GM18499 (cell line): ENCODE measurements at regions not wholly inside any gene's neighbourhood (a gene's known extent, or its start where the extent isn't known, plus 50 kb on each side); places are given as distances from the start of the nearest gene placed in this dataset.
A peak's percentile ranks its signal among the peaks of the same experiment; 100 is the strongest.

ENCODE experiments used
- ATAC-seq: cut with Tn5 transposase; IDR thresholded peaks from one replicate; pipeline ENCODE4 v1.9.1; 2021; ENCODE audit warnings: moderate number of reproducible peaks; ENCODE audit not compliant: insufficient read depth, unreplicated experiment

DNA sequence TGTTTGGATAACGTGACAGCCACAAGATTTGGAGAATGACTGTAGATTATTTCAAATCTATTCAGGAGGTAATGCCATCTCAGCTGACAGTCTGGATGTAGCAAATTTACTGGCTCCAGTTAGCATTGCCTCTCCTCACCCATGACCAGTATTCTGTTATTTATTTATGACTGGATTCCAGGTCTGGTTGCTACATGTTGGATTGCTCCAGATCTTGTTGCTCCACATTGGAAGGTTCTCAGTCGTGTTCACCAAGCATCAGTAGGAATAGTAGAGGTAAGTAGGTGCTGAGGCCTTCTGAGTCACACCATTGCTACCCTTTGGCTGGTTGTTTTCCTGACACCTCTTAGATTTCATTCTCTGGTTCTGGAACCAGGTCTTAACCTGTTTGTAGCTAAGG, 69.5 kb upstream of the ELOVL5 start:
- no peak for ATAC-seq

DNA sequence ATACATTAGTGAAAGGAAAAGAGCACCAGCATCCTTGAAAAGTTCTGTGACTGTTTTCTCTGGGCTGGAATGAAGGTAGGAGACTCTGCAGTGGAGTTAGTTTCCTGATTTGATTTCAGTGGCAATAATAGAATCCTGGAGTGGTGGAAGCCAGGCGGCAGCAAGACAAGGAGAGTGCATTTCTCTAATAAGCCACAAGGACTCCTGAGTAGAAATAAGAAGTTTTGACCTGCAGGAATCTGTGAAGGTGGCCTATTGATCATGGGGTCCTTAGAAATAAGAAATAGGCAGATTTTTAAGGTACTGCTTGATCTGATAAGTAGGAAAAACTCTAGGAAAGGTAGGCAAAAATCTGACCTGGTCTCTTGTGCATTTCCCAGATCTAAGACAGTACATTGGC, 68.4 kb upstream of the ELOVL5 start:
- ATAC-seq, result no peak

DNA sequence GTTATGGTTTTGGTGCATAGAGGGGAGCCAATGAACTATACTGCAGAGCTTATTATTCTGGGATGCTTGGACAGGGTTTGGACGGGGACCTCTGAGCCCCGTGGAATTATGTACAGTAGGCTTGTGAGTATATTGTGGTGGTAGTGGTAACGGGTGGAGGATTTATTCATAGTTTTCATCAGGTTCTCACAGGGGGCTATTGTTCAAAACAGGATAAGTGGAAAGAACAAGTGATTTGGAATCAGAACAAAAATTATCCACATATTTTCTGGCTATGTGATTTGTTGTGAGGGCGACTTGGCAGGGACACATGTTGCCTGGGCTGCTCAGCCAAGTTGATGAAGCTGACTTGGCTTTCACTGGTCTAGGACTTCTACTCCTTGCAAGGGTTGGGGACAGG, 64.6 kb upstream of the ELOVL5 start:
- ATAC-seq, result no peak

- ATAC-seq, result no peak
Measured at GRCh38 chr6:53412751-53413150, 64.0 kb upstream of the ELOVL5 start.

- ATAC-seq, result no peak
Measured at GRCh38 chr6:53412021-53412715, 63.4 kb upstream of the ELOVL5 start.

GRCh38 chr6:53411451-53411850, 62.7 kb upstream of the ELOVL5 start:
- ATAC-seq, result no peak

DNA sequence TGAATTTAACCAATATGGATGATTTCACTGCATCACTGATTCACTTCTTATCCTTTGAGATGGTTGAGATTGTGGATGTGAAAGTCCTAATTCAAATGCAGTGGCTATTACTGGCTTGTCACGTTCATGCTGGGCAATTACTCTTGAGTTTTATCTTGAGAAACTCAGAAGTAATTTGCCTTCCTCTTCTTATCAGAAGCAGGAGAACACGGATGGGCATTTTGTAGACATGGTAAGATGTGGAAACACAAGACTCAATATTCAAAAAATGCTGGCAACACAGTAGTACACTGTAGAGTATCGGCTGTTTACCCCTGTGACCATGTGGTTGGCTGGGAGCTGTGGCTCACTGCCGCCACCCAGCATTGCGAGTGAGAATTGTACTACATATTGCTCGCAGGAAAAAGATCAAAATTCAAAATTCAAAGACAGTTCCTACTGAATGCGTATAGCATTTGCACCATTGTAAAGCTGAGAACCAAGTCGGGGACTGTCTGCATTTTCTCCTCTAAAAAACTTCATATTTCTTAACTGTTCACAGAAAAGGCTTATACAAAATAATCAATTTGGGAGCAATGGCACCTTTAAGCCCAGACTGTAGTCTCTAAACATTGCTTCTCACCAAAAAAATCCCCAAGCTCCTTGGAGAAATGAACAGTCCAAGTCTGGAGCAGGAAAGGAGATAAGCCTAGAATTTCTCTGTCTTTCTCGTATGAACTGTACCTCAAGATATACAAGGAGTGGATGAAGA, 61.9 kb upstream of the ELOVL5 start:
- ATAC-seq, result peak; percentile 91

DNA sequence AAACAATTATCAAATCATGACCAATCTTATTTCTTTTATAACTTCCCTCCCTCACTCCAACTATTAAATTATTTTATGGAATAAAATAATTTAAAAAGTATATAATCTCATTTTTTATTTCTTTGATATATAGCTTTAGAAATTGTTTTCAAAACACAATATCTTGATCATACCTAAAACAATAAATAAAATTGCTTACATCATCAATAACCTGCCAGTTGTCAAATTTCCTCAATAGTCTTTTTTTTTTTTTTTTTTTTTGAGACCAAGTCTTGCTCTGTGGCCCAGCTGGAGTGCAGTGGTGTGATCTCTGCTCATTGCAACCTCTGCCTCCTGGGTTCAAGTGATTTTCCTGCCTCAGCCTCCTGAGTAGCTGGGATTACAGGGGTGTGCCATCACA, 60.1 kb upstream of the ELOVL5 start:
- no peak for ATAC-seq

GRCh38 chr6:53399027-53399344, 50.2 kb upstream of the ELOVL5 start:
- ATAC-seq, result no peak

DNA sequence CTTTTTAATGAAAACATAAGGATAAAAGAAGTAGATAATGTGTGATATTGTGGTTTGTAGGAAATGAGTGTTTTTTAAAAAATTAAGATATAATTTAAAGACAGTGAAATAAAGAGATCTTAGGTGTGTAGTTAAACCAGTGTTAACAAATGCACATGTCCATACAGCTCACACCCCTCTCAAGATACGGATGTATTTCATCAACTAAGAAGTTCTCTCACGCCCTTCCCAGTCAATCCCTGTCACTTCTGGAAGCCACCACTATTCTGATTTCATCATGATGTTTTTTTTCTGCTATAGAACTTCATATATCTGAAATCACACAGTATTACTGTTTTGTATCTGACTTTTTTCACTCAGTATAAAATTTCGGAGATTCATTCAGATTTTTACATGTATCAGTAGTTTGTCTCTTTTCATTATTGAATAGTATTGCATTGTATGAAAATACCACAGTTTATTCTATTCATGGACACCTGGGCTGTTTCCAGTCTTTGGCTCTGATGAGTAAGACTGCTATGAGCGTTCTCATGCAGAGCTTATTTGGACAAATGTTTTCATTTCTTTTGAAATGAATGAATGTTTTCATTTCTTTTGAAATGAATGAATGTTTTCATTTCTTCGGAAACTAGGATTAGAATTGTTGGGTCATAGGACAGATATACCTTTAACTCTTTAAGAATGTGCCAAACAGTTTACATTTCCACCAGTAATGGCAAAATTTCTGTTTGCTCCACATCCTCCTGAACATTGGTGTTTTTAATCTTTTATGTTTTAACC, 49.7 kb upstream of the ELOVL5 start:
- ATAC-seq, result no peak
